NCI-H69 (cell line): ENCODE measurements at regions not wholly inside any gene's neighbourhood (a gene's known extent, or its start where the extent isn't known, plus 50 kb on each side); places are given as distances from the start of the nearest gene placed in this dataset.
"Not testable (repeated sequence)": the region's sequence is repeated elsewhere in the genome, so short reads cannot be mapped to it uniquely, and the experiment has no call there.

Experiments
- DNase-seq: peaks from one replicate; lab custom pipeline; 2025; lab: John Stamatoyannopoulos, UW

DNA sequence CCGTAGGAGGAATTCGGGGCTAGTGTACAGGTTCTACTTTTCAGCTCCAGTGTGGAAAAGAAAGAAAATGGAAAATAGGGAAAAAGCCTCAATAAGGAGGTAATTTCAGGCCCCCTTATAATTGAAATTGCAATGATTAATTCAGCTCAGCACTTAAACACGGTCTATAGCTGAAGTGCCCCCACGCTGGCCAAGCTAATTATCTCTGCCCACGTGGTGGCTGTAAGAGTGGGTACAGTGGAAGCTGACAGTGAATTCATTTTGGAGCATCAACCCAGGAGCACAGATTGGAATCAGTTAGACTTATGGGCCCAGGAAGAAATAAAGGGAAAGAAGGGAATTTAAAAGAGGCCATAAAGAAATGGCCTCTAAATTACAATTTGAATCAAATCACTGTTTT, 631.1 kb upstream of the CPEB2 start:
- DNase-seq, result no peak

DNA sequence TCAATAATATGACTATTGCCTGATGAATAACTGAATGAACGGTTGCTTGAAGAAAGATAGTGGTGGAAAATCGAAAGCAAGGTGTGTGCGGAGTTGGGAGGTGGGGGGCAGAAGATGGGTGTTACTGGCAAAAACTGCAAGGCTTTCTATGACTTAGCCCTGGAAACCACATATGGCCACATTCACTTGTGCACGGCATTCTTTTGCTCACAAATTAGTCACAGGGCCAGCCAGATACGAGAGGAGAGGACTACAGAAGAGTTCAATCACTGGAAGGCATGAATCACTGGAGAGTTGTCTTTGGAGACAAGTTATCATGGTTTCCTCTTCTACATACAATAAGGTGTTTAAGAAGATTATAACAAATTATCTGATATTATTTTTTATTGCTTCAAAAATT, 626.5 kb upstream of the CPEB2 start:
- DNase-seq, result no peak

DNA sequence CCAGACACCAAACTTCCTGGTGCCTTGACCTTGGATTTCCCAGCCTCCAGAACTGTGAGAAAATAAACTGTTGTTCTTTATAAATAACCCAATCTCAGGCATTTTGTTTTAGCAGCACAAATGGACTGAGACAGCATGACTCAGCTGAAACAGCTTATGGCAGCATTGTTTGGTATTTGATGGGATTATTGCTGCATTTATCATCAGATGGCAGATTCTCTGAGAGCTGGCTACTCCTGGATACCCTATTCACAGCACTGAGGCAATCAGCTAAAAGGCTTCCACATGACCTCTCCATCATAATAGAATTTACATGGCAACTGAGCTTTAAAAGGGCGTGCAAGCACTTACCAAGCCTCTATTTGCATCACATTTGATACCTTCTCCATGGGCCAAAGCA, 623.1 kb upstream of the CPEB2 start:
- DNase-seq, result no peak

DNA sequence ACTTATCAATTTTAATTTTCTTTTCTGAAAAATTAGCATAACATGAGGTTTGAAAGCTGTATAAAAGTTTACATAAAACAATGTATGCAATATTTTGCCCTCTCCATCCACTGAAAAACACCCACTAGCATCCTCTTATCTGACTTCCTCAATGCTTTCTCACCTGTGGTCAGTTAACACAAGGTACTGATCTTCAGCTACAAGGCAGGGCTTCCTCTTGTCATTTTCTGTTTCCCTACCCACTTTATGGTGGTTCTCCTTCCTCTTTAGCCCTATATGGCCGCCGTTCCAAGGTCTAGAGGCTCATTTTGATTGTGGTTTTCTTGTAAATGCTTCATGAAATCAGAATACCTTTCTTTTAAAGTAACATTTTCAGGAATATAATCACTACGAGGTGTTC, 618.6 kb upstream of the CPEB2 start:
- no peak for DNase-seq

DNA sequence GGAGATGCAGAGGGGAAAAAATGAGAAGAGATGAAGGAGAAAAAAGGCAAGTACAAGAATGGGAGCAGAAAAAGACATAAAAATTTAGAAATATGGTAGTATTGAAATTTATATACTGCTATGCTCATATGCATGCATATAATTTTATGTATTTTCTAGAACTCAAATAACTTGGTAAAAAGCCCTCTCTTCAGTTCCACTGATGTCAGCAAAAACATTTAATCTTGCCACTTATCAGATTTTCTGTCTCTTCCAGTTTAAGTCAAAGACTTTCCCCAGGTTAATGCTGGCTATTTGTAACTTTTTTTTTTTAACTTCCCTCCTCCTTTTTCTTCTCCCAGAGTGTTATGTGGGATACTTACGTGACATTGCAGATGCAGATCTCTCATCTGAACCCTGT, 617.5 kb upstream of the CPEB2 start:
- no peak for DNase-seq

DNA sequence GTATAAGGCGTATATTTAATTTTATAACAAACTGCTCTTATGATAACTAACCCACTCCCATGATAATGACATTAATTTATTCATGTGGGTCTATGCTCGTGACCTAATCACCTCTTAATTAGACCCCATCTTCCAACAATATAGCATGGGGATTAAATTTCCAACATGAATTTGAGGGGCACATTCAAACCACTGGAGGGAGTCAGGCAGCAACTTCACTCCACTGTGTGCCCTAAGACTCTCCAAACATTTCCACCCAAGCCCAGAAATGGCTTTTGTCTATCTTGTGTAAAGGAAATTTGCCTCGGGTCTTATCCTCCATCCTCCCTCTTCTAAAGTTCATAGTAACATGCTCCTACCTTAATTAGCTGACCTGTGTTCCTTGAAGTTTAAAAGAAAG, 616.1 kb upstream of the CPEB2 start:
- no peak for DNase-seq

DNA sequence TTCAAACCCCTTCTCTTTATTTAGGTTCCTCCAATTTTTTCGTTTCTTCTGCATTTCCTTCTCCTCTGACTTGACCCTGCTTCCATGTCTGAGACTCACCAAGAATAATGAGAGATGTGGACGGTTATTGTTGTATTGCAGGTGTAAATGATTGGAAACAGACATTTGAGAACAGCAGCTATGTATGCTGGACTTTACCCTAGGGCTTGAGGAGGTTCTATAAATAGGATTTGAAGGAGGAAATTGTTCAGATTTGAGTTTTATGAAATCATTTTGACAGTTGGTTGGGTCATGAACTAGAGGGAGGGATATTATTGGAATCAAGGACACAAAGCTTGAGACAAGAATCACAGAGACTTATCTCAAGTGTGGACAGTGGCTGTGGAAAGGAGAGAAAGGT, 614.6 kb upstream of the CPEB2 start:
- DNase-seq, result no peak

DNA sequence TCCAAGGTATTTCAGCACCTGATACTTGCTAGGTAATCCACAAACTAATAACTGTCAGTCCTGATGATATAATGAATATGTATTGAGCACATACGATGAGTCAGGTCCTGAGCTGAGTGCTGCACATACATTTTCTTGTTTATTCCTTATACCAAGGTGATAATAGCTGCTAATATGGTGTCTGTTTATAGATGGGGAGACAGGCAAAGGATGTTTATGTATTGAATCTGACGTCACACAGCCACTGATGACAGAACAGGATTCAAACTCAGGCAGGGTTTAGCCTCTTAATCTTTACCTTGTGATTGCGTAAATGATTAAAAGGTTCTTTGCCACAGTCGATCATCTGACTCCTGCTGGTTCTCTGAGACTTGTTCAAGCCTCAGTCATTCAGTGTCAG, 609.9 kb upstream of the CPEB2 start:
- no peak for DNase-seq

DNA sequence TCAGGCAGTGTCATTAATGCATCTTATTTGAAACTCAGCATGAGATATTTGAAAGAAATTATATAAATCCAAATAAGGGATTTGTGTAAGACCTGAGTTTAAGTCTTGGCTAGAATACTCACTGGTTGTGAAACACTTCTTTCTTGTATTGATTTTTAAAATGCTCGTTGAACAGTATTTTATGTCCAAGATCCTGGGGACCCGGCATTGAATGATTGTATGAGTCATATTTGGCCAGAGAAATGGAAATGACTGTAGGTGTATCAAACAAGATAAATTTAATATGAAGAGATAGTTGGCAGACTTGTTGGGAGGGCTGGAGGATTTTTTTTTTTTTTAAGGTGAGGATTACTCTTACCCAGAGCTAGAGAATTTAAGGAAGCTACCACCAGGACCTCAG, 606.1 kb upstream of the CPEB2 start:
- DNase-seq, result no peak

DNA sequence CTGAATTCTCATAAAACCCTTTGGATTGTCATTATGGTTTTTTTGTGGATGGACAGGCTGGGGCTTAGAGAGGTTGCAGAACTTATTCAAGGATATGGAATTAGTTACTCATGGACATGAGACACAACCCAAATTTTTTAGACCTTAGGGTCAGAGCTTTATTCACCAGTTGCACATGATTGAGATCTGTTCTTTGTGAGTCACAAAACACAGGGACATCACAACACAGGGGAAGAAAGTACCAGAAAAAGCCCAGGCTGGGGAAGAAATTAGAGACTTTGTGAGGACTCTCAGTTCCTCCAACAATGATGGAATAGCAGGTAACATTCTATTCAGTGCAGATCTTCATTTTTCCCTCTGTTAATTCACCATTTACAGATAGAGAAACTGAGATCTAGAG, 602.4 kb upstream of the CPEB2 start:
- no peak for DNase-seq

DNA sequence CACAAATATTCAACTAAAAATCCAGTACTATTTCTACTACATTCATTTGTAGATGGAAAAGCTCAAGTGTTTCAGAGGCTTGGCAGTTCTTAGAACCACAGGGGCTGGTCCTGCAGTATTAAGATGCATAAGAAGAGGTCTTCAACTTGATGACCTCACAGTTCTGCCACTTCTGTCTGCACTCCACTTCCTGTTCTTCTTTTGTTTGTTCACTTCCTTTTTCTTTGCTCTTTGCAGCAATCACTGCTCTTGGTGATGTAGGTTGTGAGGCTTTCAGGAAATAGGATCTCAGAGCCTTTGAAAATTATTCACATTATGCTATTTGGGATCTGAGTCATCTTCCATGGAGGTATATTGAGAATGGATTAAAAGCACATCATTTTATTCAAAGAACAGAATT, 602.0 kb upstream of the CPEB2 start:
- peak; percentile 1 for DNase-seq

DNA sequence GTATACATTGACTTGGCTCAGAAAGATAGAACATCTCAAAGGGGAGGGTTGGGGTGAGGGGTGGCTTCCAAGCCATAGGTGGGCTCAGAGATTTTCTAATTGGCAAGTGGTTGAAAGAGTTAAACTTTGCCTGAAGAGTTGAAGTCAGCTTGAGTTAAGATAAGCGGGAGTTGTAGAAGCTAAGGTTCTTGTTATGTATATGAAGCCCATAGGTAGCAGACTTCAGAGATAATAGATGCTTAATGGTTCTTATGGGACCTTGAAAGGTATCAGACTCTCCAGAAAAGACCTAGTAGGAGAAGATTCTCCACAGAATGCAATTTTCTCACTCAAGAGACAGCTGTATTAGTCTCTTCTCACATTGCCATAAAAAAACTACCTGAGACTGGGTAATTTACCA, 599.1 kb upstream of the CPEB2 start:
- DNase-seq, result no peak

DNA sequence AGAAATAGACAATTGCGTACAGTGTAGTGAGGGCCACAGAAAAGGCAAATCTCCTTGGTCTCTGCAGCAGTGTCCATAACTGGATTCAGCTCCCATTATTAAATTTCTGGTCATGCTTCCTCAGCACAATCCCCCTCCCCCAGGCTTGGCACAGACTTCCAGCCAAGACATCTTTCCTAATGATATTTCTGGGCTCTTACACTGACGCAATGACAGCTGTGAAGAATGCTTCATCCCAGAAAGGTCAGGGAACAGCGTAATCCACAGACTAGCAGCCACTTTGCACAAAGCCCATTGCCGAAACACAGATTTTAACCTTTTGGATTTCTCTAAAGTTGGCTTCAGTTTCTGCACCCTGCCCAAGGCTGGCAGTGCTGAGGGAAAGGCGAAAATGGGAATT, 597.6 kb upstream of the CPEB2 start:
- no peak for DNase-seq

DNA sequence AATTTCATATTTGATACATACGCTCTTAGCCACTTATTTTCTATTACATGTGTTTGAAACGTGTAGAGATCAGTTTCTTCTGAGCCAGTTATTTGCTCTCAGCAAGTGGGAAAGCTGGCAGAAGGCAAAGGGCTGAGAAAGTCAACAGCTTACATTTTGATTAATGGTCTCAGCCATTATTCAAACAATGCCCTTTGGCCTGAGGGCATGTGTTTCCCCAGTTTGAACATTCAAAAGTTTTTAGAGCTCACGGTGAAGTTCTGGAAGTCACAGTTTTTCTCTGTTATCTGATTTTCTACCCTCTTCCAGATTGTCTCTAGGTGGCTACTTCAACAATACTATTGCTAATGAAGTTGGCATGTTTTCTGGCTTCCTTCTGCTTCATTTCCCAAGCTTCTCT, 591.8 kb upstream of the CPEB2 start:
- peak; percentile 66 for DNase-seq

DNA sequence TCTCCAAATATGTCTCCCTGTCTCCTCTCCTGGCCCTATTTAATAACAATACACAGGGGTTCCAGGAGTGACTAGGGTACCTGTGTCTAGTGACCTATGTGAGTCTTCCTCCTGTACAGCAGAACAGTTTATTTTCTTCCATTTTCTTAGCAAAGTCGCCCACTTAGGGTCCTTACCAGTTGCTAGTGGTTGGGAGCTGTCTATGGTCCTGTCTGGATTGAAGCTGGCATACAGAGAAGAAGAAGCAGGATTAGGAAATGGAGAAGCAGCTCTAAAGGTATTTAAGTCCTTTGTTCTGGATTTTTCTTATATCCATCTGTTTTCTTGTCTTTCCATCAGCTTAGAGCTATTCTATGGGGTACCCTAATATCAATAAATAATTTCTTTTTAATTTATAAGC, 587.1 kb upstream of the CPEB2 start:
- DNase-seq, result no peak

DNA sequence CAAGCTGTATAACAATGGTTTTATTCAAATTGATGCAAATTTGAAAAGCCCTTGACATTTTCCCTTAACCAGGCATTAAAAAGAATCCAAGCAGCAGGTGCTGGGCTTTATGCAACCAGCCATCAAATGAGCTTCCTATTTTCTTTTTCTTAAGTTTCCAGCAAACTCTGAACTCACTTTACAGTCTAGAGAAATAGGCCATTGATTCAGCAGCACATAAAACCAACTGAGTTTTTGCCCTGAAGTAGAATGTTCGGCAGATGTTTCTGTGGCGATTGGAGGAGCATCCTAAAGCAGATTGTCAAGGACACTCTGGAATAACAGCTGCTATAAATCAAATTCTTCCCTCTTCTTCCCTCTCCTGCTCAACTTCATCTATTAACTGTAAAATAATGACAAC, 582.8 kb upstream of the CPEB2 start:
- DNase-seq, result no peak

DNA sequence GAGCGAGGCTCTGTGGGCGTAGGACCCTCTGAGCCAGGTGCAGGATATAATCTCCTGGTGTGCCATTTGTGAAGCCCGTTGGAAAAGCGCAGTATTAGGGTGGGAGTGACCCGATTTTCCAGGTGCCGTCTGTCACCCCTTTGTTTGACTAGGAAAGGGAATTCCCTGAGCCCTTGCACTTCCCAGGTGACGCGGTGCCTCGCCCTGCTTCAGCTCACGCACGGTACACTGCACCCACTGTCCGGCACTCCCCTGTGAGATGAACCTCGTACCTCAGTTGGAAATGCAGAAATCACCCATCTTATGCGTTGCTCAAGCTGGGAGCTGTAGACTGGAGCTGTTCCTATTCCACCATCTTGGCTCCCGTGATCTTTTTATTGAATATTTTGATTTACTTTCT, 576.0 kb upstream of the CPEB2 start:
- not testable (repeated sequence) for DNase-seq

DNA sequence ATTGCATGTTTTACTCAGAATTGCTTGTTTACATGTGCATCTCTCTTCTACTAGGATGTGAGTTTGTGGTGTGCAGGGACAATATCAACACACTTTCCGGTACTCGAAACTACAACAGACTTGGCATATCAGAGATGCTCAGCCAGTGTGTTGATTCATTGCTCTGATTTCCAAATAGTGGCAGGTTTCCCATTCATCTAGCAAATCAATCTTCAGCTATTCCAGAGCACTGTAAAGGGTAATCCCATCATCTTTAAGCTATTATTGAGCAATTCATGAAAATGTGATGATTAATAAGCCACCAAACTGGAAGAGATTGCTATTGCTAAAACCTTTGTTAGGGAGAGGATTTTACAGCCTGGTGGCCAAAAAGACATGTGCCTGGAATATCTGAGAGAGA, 574.2 kb upstream of the CPEB2 start:
- DNase-seq, result no peak

DNA sequence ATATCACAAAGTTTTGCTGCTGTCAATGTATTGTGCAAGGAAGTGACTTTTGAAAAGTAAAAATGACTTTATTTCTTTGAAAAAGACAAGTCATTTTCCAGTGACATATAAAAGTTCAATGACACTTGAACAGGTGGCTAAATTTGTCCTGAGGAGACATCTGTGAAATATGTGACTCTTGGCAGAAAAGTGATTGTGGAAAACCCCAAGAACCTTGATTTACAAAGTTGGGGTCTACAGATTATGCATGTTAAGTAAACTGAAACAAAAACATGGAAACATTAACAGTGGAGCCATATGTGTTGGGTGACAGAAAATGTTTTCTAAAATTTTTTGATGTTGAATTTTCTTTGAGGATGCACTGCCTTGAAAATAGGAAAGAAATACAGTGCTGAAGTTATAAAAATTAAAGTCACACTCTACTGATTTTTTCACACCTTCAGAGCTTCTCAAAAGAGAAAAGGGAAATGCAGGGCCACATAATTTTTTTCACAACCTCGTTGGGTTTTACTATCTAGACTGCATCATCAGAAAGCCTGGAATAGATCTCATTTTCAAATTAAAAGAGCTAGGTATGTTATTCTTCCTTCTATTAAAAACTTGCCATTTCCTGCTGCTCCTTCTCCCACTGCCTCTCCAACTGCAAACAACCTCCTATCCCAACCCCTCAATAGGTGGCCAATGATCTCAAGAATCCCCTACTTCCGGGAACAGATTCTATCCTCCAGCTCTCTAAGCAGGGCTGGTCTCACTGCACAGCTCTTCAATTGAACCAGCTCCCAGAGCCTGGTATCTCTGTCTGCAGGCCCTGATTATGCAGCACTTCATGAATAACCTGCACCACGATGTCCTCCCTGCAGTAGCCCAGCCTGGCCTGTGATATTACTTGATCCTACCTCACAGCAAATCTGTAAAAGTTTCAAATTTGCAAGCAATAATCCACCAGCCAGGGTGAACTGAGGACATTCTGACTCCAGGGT, 570.8 kb upstream of the CPEB2 start:
- DNase-seq, result no peak

DNA sequence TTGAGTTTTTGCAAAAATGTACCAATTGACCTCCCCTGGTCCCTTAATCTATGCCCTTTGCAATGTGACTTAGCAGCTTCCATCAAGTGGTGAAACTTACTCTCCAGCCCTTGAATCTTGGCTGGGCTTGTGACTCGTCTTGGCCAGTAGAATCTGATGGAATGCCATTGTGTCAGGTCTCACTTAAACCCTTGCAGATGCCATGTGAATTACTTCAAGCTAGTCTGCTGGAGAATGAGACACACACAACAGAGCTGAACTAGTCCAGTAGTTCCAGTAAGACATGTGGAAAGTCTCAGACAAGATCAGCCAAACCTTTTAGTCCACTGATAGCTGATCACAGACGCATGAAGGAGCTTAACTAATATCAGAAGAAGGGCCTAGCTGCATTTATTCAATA, 567.8 kb upstream of the CPEB2 start:
- DNase-seq, result no peak

DNA sequence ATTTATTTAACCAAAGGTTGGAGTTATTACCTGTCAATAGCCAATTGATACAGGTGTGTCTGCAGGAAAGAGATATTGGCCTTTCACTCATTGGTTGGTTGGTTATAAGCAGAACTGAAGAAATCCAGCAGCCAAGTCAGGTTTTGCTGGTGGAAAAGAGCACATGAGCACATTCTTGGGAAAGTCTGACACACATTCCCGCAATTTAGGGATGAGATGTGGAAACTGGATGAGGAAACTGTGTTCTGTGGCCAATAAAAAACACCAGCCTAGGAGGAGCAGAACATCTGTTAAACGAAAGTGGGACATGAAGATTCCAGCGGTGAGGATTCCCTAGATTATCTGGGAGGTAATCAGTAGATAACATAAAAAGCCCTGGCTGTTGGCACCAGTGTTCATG, 567.4 kb upstream of the CPEB2 start:
- no peak for DNase-seq

DNA sequence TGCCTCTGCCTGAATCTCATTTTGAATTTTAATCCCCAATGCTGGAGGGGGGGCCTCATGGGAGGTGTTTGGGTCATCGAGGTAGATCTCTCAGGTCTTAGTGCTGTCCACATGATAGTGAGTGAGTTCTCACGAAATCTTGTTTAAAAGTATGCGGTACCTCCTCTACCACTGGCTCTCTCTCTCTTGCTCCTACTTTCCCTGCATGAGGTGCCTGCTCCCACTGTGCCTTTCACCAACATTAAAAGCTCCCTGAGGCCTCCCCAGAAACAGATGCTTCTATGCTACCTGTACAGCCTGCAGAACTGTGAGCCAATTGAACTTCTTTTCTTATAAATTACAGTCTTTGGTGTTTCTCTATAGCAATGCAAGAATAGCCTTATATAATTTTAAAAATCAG, 560.7 kb upstream of the CPEB2 start:
- DNase-seq, result no peak

DNA sequence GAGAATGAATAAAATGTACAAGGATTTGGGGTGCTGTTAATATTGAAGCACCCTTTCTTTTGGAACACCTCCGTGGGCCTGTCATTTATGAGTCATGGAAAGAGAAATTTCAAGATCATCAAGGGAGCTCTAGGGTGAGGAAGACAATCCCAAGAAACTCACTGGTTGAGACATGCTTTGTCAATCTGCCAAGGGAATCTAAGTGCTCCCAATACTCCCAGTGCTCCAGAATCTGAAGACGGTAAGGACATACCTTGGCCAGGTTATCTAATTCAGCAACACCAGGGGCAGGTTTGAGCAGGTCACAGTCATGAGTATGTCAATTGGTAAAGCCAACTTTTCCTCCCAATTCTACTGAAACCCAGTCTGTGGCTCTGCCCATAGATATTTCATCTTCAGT, 556.4 kb upstream of the CPEB2 start:
- no peak for DNase-seq

DNA sequence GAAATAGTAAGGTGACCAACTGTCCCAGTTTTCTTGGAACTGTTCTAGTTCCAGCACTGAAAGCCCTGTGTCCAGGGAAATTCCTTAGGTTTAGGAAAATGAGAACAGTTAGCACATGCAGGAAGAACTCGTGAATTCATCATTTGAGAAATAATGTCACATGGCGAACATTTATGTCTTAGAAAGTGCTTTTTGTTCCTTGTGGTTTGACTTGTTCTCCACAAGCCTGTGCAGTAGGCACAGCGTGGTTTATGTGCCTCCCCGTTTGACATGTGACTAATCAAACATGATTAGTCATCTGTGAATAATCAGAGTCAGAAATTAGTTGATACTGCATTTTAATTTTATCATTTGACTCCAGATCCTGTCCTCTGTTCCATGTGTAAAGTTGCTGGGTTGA, 556.0 kb upstream of the CPEB2 start:
- no peak for DNase-seq
